Keratinocyte (primary cell): ENCODE measurements at regions not wholly inside any gene's neighbourhood (a gene's known extent, or its start where the extent isn't known, plus 50 kb on each side); places are given as distances from the start of the nearest gene placed in this dataset.

Experiments
- EZH2 ChIP-seq: IDR thresholded peaks from one replicate; pipeline ENCODE4 v1.6.1; 2012; ENCODE audit warnings: inconsistent platforms, mild to moderate bottlenecking, low read length, moderate library complexity
- TF ChIP-seq, protein P1 (sequence below), 3 experiments: IDR thresholded peaks in 1 of 3; conservative IDR thresholded peaks in 1 of 3; optimal IDR thresholded peaks in 1 of 3; 2 replicates in 2 of 3; 3 replicates in 1 of 3; pipeline versions ENCODE3 to v1.5.1; 2011; ENCODE audit warnings: low read length in 3 of 3, mild to moderate bottlenecking in 3 of 3, moderate library complexity in 2 of 3, control low read depth in 1 of 3, inconsistent platforms in 1 of 3; ENCODE audit not compliant: insufficient read depth in 2 of 3; ENCODE audit errors: extremely low read depth in 1 of 3

- TF ChIP-seq, protein P1, sequence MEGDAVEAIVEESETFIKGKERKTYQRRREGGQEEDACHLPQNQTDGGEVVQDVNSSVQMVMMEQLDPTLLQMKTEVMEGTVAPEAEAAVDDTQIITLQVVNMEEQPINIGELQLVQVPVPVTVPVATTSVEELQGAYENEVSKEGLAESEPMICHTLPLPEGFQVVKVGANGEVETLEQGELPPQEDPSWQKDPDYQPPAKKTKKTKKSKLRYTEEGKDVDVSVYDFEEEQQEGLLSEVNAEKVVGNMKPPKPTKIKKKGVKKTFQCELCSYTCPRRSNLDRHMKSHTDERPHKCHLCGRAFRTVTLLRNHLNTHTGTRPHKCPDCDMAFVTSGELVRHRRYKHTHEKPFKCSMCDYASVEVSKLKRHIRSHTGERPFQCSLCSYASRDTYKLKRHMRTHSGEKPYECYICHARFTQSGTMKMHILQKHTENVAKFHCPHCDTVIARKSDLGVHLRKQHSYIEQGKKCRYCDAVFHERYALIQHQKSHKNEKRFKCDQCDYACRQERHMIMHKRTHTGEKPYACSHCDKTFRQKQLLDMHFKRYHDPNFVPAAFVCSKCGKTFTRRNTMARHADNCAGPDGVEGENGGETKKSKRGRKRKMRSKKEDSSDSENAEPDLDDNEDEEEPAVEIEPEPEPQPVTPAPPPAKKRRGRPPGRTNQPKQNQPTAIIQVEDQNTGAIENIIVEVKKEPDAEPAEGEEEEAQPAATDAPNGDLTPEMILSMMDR (optimal IDR thresholded peaks at IDR 0.05 in 1 of 3, IDR thresholded peaks at IDR 0.05 in 1 of 3, conservative IDR thresholded peaks at IDR 0.05 in 1 of 3; ENCODE audit: extremely low read depth in 1 of 3, insufficient read depth in 2 of 3, low read length in 3 of 3), result no peak
- TF ChIP-seq EZH2, result no peak
Observed at GRCh38 chr2:21466341-21466927, 342.7 kb downstream of the TDRD15 start.
